GM21381 (cell line): ENCODE measurements at regions not wholly inside any gene's neighbourhood (a gene's known extent, or its start where the extent isn't known, plus 50 kb on each side); places are given as distances from the start of the nearest gene placed in this dataset.

Experiments used
- ATAC-seq: cut with Tn5 transposase; IDR thresholded peaks from one replicate; pipeline ENCODE4 v1.9.1; 2021; ENCODE audit warnings: mild to moderate bottlenecking, moderate library complexity; ENCODE audit not compliant: unreplicated experiment

DNA sequence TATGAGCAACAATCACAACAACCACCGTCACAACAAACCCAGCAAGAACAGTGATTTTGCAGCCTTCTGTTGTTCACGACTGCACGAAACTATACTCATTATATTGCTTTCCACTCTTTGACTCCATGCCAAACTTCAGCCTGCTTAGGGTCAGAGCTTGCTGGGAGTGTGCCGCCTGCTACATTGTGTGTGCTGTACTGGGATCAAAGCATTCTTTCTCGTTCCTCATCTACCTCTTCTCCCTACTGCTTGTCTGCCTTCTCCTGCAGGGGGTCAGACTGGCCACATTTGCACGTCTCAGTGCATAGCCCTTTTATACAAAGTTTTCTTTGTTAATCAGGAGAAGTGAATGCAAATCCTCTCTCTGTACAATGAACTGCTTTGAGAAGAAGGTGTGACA lies 401.6 kb upstream of the CITED2 start:
- ATAC-seq: no peak

DNA sequence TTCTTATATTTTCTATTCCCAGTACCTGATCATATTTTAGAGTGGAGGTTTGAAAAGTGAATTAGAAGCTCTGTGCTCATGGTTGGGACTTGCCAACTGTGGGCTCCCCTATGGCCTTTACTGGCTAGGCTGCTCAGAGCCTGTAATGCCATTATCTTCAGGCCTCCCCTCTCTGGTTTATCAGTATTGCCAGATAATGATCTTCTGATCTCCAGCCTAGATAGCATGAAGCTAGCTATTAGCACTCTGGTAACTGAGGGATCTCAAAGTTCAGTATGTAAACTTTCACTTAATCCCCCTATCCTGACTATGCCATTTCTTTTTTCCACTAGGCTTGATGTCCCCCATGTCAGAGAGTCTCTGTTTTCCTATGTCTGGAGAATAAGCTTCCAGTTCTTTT lies 393.7 kb upstream of the CITED2 start:
- ATAC-seq: no peak

DNA sequence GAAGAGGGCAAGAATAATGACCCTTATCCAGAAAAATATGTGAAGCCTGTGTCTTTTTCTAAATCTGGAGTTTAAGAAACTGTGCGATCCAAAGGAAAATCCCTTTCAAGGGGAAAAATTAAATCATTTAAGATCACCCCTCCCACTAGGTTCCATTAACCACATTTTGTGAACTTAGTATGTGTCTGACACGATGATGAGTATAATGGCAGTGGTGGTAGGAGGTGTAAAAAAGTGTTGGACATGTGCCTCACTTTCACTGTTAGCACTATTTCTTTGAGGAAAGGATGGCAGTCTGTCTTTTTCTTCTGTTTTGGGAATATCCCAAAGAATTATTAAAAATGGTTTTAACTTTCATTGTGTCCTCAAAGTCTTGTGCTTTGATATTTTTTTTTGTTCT lies 392.3 kb upstream of the CITED2 start:
- no peak for ATAC-seq

DNA sequence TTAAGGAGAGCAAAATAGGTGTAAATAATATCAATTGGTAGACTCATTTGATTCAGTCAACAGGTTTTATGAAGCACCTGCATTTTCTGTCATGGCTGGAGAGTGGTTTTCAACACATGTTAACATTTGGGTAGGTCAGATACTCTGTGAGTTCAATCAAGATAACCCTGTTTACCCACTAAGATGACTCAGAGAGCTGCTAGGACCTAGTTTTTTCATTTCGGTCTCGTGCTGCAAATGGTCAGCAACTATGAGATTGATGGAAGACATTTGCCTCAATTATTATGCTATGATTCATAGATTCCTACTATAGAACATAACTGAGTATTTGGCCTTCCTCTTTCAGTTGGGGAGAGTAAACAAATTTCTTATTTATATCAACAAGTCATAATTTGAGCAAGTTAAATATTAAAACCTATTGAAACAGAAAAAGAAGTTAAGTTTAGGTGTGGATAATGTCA lies 391.4 kb upstream of the CITED2 start:
- no peak for ATAC-seq

DNA sequence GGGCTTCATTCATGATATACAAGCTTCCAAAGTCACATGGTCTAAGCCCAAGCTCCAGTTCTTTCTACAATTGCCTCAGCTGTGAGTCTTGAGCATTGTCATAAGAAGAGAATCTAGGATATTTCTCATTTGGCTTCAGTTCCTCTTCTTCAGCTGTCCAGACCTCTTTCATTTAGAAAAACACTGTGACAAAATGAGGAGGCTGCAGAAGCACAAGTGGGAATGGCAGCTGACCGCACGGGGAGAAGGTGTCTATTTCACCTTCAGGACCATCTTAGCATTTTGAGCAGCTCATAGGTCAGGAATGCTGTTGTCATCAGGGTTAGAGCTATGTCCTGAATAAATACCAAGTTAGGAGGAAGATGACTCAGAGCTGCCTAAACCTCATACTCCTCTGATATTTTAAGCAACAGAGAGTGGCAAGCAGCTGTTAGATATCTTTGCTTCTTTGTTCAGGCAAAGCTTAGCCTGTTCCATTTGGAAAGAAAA lies 390.1 kb upstream of the CITED2 start:
- peak; percentile 85 for ATAC-seq

DNA sequence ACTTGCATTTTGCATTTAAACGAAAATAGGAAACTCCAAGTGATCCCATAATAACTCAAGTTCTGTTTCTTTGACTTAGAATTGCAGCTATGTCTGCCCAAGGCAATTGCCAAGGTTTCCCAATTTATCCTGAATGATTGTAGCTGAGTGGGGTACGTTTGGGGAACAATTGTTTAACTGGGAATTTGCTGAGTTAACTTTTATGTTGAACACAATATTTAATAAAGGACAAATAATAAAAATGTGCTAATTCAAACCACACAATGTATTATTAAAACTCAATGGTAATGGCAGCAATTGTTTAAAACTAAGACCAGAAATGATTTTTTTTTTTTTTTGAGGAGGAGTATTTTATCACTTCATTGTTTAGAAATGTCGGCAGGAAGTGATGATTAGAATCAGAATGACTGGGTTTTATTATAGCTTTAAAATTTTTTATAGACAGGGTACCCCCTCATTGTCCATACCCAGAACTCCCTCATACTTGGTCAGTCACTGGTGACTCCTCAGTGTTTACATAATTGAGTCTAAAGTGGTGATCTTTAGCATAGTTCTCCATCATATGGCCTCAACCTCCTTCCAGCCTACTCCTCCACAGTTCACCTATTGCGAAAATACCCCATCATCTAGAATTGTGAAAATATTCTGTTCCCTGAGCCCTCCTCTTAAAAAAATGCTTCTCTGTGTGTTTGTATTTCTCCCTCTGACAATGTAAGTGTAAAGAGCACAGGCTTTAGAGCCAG lies 389.2 kb upstream of the CITED2 start:
- ATAC-seq: no peak

DNA sequence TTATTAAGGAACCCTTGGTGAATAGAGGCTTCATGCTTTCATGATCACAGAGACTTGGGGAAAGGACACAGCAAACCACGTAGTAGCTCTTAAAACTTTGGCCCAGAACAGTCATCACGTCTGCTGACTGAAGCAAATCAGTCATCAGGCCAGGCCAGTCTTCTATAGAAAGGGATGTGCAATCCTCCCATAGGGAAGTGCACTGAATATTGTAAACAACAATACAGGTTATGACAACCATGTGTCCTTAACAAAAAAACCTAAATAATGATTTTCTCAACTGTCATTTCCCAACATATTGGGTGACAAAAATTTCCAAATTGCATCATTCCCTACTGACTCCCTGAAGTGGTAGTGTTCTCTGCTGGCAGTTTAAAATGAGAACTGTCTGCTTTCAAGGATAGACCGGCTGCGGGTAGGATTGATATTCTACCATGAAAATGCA lies 388.2 kb upstream of the CITED2 start:
- no peak for ATAC-seq

DNA sequence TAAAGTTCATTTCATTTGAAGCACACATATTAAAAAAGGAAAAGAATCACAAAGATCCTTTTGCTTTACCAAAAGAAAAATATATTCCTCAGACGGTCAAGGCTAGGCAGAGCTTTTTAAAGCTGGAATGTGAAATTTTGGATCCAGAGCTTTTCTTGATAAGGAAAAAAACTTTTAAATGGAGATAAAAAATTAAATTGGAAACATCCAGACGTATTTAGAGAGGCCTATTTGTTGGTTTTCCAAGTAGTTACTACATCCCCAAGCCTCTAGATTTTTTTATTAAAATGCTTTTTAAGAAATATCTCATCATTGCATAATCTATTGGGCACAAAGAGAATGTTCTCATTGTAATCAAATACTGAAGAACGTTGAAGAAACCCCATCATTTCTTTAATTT lies 385.7 kb upstream of the CITED2 start:
- ATAC-seq: no peak

DNA sequence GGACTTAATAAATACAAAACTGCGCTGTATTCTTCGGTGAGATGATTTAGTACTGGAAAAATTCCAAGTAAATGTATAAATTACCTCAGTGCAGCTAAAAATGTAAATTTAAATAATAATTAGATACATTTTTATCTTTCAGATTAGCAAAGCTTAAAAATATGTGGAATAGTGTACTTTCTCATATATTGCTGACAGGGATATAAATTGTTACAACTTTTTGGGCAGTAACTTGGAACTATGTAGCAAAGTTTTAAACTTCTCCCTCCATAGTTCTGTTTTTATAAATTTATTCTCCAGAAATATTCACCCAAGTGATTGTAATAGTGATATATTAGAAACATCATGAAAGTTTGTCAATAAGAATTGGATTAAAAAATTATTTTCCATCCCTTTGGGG lies 384.6 kb upstream of the CITED2 start:
- ATAC-seq: no peak

DNA sequence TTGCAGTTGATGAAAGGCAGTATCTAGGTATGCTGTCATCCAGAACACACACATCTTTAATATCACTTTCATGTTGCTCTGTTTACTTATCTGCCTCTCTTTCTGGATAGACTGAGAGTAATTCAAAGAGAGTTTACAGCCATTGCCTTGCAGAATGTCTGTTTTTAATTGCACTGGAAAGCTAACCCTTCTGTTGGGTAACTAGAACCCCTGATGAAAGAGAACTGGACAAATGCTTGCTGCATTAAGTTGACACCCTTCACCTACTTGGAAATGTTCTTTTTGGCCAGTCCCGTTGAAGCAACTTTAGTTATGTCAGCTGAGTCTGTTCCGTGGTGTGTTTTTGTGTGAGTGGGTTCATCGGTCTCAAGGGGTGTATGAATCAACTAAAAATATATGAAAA lies 383.8 kb upstream of the CITED2 start:
- ATAC-seq: no peak

DNA sequence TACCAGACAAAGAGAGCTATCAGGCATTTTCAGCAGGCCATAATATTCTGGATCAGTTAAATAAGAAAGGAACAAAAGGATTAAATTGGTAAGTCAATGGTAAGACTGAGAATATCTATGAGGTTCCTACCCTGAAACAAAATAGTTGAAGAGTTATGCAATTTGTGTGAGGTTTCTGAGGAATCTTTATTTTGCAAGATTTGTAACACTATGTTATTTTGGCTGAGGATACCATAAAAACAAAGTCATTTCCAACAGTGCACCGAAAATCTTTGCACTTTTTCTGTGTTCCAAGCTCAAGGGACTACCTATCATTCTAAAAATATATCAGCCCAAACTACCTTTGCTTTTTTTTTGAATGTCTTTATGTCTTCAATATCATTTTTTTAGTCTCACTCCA lies 383.3 kb upstream of the CITED2 start:
- no peak for ATAC-seq

DNA sequence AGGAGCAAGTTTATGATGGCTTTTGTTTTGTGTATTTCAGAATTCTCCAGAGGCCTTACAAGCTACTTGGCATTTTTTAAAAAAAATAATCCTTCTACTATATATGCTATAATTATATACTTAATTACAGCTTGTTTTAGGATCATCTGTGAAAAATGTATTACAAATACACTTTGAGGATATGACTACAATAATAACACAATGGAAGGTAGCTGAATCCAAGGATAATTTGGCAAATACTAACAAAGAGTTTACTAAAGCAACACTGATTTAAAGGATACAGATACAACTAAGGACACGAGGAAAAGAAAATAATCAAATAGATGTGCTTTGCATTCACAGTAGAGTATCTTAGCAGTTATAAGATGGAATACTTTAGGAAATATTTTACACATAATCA lies 381.9 kb upstream of the CITED2 start:
- ATAC-seq: no peak

DNA sequence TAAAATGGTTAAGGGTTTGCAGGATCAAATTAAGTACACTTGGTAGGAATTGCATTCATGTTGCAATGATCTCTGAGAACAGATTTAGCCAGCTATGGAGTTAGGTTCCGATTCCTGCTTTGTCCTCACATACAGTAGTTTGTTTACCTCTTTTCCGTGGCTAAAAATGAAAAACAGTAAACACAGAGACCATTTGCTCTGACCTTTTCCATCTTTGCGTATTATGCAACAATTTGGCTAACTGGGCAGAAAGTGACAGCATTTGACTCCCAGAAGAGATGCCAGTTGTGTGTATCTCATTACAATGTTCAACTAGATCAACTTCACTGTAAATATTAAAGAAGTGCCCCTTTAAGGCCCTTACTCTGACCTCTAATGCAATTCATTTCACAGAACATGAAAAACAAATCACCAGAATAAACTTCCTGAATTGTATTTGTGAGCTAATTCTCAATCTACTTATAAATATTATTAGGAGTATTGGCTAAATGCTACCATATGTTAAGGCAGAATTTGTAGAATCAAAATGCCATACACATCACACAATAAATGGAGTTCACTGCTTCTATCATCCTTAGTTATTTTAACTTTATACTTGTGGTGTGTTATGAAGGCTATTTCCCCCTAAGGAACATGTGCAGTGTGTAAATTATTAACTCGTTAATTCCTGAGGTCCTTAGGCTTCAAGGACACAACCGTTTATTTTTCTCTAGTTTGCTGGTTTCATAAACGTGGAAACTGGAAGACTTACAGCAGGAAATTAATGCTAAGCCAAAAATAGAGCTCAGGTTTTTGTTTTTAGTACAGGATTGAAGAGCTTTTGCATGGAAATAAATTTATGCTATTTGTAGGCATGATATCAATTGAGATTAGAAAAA lies 380.7 kb upstream of the CITED2 start:
- no peak for ATAC-seq

DNA sequence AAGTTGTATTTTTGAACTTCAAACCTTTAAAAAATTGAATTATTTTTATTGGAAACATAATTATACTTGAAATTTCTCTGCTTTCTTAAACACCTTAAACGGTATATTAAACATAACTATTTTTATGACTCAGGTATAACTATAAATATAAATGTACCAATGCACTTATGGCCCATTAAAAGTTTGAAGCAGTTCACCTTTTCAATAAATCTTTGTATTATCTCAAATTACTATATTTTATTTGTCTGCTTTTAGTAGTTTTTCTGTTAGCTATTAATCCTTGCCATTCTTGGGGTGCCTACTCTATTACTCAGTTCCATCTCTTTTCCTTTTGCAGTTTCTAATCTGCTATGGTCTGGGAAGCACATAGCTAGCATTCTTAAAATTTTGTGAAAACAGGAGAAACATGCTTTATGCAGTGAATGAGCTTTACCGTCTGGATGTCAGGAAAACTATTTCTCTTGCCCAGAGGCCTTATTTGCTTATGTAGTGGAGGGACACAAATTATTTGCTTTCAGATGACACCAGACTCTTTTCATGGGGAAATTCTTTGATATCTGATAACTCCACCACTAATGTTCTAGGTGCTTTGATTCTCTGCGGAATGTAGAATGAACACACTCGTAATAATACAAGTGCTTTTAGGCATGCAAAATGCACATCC lies 378.9 kb upstream of the CITED2 start:
- ATAC-seq: no peak

DNA sequence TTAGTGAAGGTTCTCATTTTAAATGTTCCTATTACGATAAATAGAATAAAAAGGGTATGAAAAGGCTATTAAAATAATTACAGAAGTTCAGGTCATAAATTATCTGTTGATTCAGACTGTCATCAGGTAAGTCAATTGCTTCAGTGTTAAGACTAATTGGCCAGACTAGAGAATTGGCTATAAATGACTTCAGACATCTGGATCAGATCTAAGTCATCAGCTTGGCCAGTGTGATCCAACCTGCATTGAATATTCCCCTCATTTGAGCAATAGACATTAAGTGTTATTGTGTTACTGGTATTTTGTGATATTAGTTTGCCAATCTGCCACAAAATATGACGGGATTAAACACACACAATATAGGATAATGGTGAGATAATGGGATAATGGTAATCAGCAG lies 377.6 kb upstream of the CITED2 start:
- no peak for ATAC-seq

DNA sequence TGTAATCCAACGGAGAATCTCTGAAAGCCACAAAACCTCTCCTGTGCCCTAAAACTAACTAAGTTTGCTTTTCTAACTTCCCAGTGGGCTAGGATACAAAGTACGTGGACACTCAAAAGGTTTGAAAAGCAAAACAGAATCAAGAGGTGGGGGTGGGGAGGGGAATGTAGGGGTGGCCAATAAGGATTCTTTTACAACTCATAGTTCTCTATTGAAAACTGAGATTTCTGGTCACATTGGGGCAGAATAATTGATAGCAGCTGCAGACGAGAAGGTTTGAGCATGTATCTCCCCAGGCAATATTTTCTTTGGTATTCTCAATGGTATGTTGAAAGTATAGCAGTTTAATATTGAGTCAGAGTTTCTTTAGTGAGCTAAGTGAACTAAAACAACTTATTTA lies 376.7 kb upstream of the CITED2 start:
- no peak for ATAC-seq

DNA sequence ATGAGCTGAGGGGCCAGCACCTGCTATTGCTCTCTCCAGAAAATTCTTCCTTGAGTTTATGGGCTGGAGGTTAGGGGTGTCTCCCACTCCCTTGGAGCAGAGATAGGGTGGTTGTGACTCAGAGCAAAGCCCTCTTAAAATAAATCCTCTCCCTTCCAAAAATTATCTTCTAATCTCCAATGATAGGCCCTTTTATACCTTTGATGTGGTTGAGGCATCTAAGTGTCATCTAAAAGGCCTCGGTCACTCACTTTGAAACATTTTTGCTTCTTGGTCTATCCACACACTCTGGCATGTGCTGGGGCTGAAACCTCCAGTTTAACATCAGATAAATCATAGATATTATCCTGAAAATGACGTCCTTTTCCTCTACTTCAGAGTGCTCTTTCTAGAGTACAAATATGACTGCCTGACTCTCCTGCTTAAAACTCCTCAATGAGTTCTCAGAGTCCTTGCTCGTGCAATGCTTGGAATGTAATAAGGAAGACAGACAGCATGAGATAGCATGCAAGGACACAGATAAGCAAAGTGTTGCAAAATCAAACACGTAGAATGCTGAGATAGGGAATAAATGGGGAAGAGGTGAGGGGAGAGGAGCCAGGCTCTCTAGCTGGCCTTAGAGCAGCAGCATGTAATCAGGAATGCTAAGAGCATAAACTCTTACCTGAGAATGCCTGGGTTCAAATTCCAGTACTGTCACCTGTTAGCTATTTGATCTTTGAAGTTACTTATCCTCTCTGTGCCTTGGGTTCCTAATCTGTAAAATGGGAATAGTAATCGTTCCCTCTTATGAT lies 374.1 kb upstream of the CITED2 start:
- ATAC-seq: no peak

DNA sequence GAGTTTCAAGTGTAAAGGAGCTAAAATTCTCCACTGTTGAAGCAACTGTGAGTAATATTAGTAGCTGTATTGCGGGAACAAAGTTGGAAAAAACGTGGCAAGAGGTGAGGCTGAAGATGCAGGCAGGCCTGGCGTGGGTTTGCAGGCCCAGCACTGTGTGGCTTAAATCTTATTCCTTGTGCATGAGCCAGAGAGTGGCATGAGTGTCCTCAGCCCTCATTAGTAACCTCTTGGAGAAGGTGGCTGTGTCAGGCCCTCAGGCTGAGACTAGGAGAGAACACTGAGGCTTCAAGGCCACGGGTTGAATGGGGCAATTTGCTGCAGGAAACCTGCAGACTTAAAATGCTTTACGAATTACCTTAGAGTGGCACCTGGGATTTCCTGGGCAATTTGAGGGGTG lies 372.7 kb upstream of the CITED2 start:
- no peak for ATAC-seq

DNA sequence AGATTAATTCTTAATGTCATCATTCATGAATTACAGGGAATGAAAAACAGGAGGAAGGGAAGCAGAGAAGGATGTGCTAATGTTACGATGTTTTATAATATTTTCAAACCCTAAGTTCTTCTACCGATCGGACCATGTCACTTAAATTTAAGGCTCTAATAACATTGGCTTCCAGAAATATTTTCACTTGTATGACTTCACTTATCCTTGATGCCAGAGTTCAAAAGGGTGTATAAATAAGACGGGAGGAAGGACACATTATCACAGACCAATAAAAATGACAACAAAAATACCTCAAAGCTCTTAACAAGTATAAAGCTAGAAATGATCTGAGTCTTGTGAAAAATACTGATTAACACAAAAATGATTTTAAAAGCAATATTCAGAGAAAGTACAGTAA lies 370.4 kb upstream of the CITED2 start:
- ATAC-seq: no peak

DNA sequence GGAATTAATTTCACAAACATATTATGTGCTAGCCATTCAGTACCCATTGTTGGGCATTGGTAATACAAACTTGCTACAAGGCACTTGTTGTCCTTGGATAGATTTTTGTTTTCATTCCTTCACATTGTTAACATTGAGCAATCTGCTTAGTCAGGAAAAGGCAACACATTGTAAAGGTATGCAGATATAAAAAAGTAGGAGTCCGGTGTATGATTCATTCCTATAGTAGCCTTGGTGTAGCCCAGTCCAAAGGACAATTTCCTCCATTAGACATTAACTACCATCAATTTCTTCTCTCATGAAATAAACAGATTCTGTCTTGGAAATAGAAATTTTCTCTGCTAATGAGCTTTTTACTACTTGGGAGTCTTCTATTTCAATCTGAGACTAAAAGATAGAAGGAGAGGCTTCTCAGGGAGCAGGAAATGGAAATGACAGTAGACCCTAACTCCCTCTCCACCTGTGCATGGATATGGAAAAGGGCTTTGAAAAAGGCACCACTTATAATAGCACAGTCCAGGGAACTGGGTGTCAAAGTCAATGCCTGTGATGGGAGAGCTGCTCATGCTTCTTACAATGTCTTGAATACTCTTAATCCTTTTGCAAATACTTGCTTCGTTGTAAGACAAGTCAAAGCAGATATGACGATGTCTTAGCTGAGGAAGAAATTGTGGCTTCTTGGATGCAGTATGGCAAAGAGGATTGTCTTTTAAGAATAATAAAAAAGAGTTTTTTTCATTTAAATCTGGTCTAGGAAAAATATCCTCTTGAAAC lies 369.4 kb upstream of the CITED2 start:
- no peak for ATAC-seq
